Mucosa of descending colon (tissue), 3 donors: ENCODE measurements at regions not wholly inside any gene's neighbourhood (a gene's known extent, or its start where the extent isn't known, plus 50 kb on each side); places are given as distances from the start of the nearest gene placed in this dataset.

Experiments
- ATAC-seq: fragments of 200-7000 bp; cut with Tn5 transposase; one replicate; pipeline ENCODE4 v1.9.1; 2020; ENCODE audit warnings: mild to moderate bottlenecking, moderate library complexity
- DNase-seq, 3 donors: peaks; one replicate each; pipeline ENCODE4 v3.0.0-alpha.2; 2020
- H3K36me3 ChIP-seq: fragments of 200-600 bp; one replicate; pipeline ENCODE4 v1.8.0; 2021; ENCODE audit warnings: low read depth, mild to moderate bottlenecking
- H3K4me1 ChIP-seq: fragments of 200-600 bp; one replicate; pipeline ENCODE4 v1.8.0; 2021; ENCODE audit warnings: low read depth, mild to moderate bottlenecking
- H3K4me3 ChIP-seq: fragments of 200-600 bp; one replicate; pipeline ENCODE4 v1.8.0; 2021; ENCODE audit warnings: mild to moderate bottlenecking
- H3K9me3 ChIP-seq: fragments of 200-600 bp; one replicate; pipeline ENCODE4 v1.8.0; 2021; ENCODE audit warnings: mild to moderate bottlenecking
- CTCF ChIP-seq: fragments of 200-600 bp; IDR thresholded peaks from one replicate; pipeline ENCODE4 v1.8.0; 2022; ENCODE audit warnings: antibody characterized with exemption, mild to moderate bottlenecking
- intact Hi-C, 2 donors: fragments of 100-400 bp; cut with DNase I in 1 of 2; cut with micrococcal nuclease in 1 of 2; formaldehyde crosslinking; loops; one replicate each; pipeline versions ENCODE4 v1.11.0 to v1.11.1; 2022; cut with DNase I, micrococcal nuclease
- donor health status: DM: no; HTN: no; CAD: no; lungs with moderate emphysema.
- donor health status: DM: no; HTN: no; CAD: no.
- donor health status: DM: no; HTN: yes; CAD: no.

- H3K36me3 ChIP-seq = no peaks in the 10 kb centered on the region
- H3K9me3 ChIP-seq = no peaks in the 10 kb centered on the region
- peaks cover 33% of the 10 kb centered on the region for H3K4me1 ChIP-seq
- no peak for DNase-seq
- no peak for TF ChIP-seq CTCF
- intact Hi-C loops = no loop called here
- ATAC-seq = peak; percentile 73
- H3K4me3 ChIP-seq = no peak overlapping the region
Measured at GRCh38 chr3:177282119-177282655, 84.9 kb upstream of the TBL1XR1 start.

GRCh38 chr3:177283983-177284382, 86.7 kb upstream of the TBL1XR1 start:
- intact Hi-C loops = no loop called here

GRCh38 chr3:177284383-177284881, 87.2 kb upstream of the TBL1XR1 start:
- TF ChIP-seq CTCF = no peak
- peaks cover 34% of the 10 kb centered on the region for H3K4me1 ChIP-seq
- intact Hi-C loops = no loop called here
- H3K4me3 ChIP-seq = no peak overlapping the region
- DNase-seq (peak in 2 of 3 donors; percentile 55 to 65), ATAC-seq (peak; percentile 43)
- no peaks in the 10 kb centered on the region for H3K36me3 ChIP-seq
- no peaks in the 10 kb centered on the region for H3K9me3 ChIP-seq

More at GRCh38 chr3:177283983-177284382, 86.7 kb upstream of the TBL1XR1 start:
- no peak overlapping the region for H3K4me3 ChIP-seq
- H3K4me1 ChIP-seq = peaks cover 34% of the 10 kb centered on the region
- no peak for DNase-seq
- no peaks in the 10 kb centered on the region for H3K36me3 ChIP-seq
- no peak for ATAC-seq
- H3K9me3 ChIP-seq = no peaks in the 10 kb centered on the region
- no peak for TF ChIP-seq CTCF

GRCh38 chr3:177286034-177286433, 88.8 kb upstream of the TBL1XR1 start:
- no peaks in the 10 kb centered on the region for H3K36me3 ChIP-seq
- no peak for TF ChIP-seq CTCF
- no peaks in the 10 kb centered on the region for H3K9me3 ChIP-seq
- no peak for DNase-seq
- ATAC-seq = peak; percentile 78
- intact Hi-C loops = no loop called here
- H3K4me3 ChIP-seq = no peak overlapping the region
- H3K4me1 ChIP-seq = peaks cover 34% of the 10 kb centered on the region

- H3K4me3 ChIP-seq = no peak overlapping the region
- DNase-seq (peak in 1 of 3 donors; percentile 60), ATAC-seq (peak; percentile 71)
- no peaks in the 10 kb centered on the region for H3K9me3 ChIP-seq
- intact Hi-C loops = no loop called here
- H3K36me3 ChIP-seq = no peaks in the 10 kb centered on the region
- no peak for TF ChIP-seq CTCF
- H3K4me1 ChIP-seq = peaks cover 33% of the 10 kb centered on the region
Measured at GRCh38 chr3:177287231-177287630, 89.9 kb upstream of the TBL1XR1 start.

- DNase-seq (no peak), ATAC-seq (no peak)
- H3K9me3 ChIP-seq = no peaks in the 10 kb centered on the region
- no peak overlapping the region for H3K4me3 ChIP-seq
- TF ChIP-seq CTCF = no peak
- H3K36me3 ChIP-seq = no peaks in the 10 kb centered on the region
- peaks cover 28% of the 10 kb centered on the region for H3K4me1 ChIP-seq
- intact Hi-C loops = no loop called here
Measured at GRCh38 chr3:177290633-177291032, 93.4 kb upstream of the TBL1XR1 start.
